BJ (cell line): ENCODE measurements at regions not wholly inside any gene's neighbourhood (a gene's known extent, or its start where the extent isn't known, plus 50 kb on each side); places are given as distances from the start of the nearest gene placed in this dataset.

Experiments
- CTCF ChIA-PET: fragments of 350-600 bp; formaldehyde crosslinking; extraction: SDS; loops from one replicate; lab custom pipeline; 2021; ENCODE audit warnings: antibody characterized with exemption, inconsistent platforms; lab: Yijun Ruan, JAX
- POLR2A ChIA-PET: fragments of 300-600 bp; sonication (Branson Sonifier 250); formaldehyde crosslinking; extraction: SDS; loops from one replicate; lab custom pipeline; 2021; ENCODE audit warnings: antibody characterized with exemption; lab: Charles Lee
- DNase-seq: peaks from one replicate; pipeline ENCODE4 v3.0.0-alpha.2; 2011; ENCODE audit warnings: low read depth
- H3K27me3 ChIP-seq: 2 replicates; pipeline ENCODE4 v1.6.0; 2011; ENCODE audit warnings: low read length; ENCODE audit not compliant: control insufficient read depth, insufficient read depth
- H3K36me3 ChIP-seq: 2 replicates; pipeline ENCODE4 v1.5.1; 2011; ENCODE audit warnings: low read length; ENCODE audit not compliant: control insufficient read depth, insufficient read depth
- H3K4me3 ChIP-seq: 2 replicates; pipeline ENCODE4 v1.5.1; 2011; ENCODE audit warnings: low read depth, mild to moderate bottlenecking, control low read depth, low read length
- TF ChIP-seq, protein P1 (sequence below): IDR thresholded peaks from 2 replicates; pipeline ENCODE4 v1.5.1; 2011; ENCODE audit warnings: low read depth, mild to moderate bottlenecking, control low read depth, inconsistent platforms, low read length, moderate library complexity; ENCODE audit not compliant: insufficient read depth

DNA sequence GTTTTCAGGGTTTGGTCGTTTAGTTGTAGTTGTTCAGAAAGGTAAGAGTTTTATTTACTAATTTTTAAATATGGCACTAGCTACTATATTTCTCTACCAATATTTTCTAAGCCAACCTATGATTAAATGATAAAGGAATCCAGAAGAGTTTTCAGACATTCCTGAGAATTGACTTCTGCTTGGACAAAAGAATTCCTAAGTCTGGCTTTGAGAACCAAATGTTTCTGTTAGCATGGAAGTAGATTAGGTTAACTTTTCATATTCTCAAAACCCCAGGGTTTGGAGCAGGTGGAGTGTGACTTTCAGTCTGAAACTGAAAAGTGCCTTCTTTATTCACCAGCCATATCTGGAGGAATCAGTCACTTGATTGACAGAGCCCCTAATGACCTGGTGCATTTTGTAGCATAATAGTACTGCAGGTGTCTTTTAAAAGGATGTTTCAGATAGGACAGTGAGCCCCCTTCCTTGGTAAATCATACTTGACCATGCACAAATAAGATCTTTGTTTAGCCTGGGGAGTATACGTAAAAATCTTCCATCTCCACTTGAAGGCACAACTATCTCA lies 457.0 kb upstream of the ZNF462 start:
- TF ChIP-seq, protein P1, sequence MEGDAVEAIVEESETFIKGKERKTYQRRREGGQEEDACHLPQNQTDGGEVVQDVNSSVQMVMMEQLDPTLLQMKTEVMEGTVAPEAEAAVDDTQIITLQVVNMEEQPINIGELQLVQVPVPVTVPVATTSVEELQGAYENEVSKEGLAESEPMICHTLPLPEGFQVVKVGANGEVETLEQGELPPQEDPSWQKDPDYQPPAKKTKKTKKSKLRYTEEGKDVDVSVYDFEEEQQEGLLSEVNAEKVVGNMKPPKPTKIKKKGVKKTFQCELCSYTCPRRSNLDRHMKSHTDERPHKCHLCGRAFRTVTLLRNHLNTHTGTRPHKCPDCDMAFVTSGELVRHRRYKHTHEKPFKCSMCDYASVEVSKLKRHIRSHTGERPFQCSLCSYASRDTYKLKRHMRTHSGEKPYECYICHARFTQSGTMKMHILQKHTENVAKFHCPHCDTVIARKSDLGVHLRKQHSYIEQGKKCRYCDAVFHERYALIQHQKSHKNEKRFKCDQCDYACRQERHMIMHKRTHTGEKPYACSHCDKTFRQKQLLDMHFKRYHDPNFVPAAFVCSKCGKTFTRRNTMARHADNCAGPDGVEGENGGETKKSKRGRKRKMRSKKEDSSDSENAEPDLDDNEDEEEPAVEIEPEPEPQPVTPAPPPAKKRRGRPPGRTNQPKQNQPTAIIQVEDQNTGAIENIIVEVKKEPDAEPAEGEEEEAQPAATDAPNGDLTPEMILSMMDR: no peak
- POLR2A ChIA-PET: no interaction called here
- no peaks in the 10 kb centered on the region for H3K27me3 ChIP-seq
- H3K36me3 ChIP-seq: no peaks in the 10 kb centered on the region
- no peak overlapping the region for H3K4me3 ChIP-seq
- DNase-seq: no peak
- CTCF ChIA-PET: interaction anchor here (1.3 kb wide), 1 partner anchor 26 kb away, joined by 3 read pairs; no protein-coding TSS in a partner anchor

DNA sequence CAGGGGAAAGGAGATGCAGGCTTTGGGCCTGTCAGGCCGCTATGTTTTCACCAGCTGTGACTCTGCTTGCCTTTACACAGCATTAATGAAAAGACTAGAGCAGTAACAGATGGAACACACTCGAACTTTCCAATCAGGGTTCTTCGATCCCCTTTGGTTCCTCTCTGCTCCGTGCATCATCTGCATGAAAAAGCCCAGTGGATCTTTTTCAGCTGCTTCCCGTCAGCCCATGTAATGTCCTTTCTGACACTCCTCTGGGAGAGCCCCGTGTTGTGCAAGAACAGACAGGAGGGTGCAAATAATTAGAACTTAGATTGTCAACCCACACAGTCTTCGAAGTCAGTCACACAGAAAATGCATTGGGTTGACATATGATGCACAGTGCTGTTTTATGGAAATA lies 448.9 kb upstream of the ZNF462 start:
- no peak overlapping the region for H3K4me3 ChIP-seq
- H3K36me3 ChIP-seq: no peaks in the 10 kb centered on the region
- POLR2A ChIA-PET: no interaction called here
- no peak for DNase-seq
- TF ChIP-seq, protein P1: no peak
- no peaks in the 10 kb centered on the region for H3K27me3 ChIP-seq
- CTCF ChIA-PET: no interaction called here

GRCh38 chr9:106417685-106418084 lies 445.3 kb upstream of the ZNF462 start:
- no peaks in the 10 kb centered on the region for H3K36me3 ChIP-seq
- no peaks in the 10 kb centered on the region for H3K27me3 ChIP-seq
- POLR2A ChIA-PET: no interaction called here
- no peak for DNase-seq
- TF ChIP-seq, protein P1: no peak
- CTCF ChIA-PET: no interaction called here
- H3K4me3 ChIP-seq: no peak overlapping the region

DNA sequence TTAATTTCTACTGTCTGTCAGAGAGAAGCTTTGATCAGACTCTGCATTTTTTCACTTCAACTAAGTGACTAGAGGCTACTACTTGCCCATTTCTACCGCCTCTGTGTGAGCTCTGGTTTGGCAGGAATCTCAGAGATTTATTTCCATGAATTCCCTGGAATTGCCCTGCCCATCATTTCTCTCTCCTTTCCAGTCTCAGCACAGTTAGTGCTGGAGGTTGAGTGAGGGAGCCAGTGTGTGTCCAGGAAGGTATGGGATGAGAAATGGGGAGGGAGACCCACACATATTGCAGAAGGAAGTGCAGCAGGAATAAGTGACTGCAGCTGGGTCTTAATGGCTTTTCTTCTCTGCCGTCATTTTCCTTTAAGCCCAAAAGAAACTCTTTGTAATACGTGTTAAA lies 443.1 kb upstream of the ZNF462 start:
- TF ChIP-seq, protein P1: no peak
- POLR2A ChIA-PET: no interaction called here

DNA sequence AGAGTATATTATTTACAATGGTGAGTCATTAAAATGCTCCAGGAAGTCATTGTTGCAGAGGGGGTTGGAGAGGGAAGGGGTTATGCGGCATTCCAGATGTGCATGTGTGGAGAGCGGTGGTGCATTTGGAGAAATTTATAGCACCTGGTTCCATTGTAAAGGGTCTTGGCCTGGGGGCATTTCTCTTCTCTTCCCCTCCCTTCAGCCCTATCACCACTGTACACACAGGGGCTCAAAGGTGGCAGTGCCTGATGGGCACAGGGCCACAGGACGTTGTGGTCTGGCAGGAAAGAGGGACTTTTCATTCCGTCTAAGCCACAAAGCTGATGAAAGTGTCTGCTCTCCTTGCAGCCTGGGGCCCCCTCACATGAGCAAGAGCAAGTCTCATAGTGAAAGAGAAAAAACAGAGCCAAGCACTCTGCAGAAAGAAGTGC lies 442.4 kb upstream of the ZNF462 start:
- peak; percentile 37 for DNase-seq
- Histone ChIP-seq H3K27me3 (no peaks in the 10 kb centered on the region), H3K36me3 (no peaks in the 10 kb centered on the region), H3K4me3 (no peak overlapping the region; the same call in 1 of the 2 replicates)
- ChIA-PET POLR2A (no interaction called here), CTCF (no interaction called here)
- TF ChIP-seq, protein P1: no peak

More for the DNA sequence above, 443.1 kb upstream of the ZNF462 start:
- H3K27me3 ChIP-seq: no peaks in the 10 kb centered on the region
- no peaks in the 10 kb centered on the region for H3K36me3 ChIP-seq
- DNase-seq: no peak
- CTCF ChIA-PET: no interaction called here
- no peak overlapping the region for H3K4me3 ChIP-seq
